Brain microvascular endothelial cell (primary cell): ENCODE measurements at regions not wholly inside any gene's neighbourhood (a gene's known extent, or its start where the extent isn't known, plus 50 kb on each side); places are given as distances from the start of the nearest gene placed in this dataset.
"Not testable (repeated sequence)": the region's sequence is repeated elsewhere in the genome, so short reads cannot be mapped to it uniquely, and the experiment has no call there.

Experiments
- DNase-seq: peaks from one replicate; pipeline ENCODE4 v3.0.0-alpha.2; 2020
- H3K27ac ChIP-seq: fragments of 250-450 bp; sonication (Bioruptor Pico); 2 replicates; pipeline ENCODE4 v1.5.1; 2020; ENCODE audit warnings: mild to moderate bottlenecking, moderate library complexity
- H3K27me3 ChIP-seq: fragments of 250-450 bp; sonication (Bioruptor Pico); replicated peaks from 2 replicates; pipeline ENCODE4 v1.5.1; 2020; ENCODE audit warnings: mild to moderate bottlenecking
- H3K36me3 ChIP-seq: fragments of 250-450 bp; sonication (Bioruptor Pico); replicated peaks from 2 replicates; pipeline ENCODE4 v1.5.1; 2020; ENCODE audit warnings: mild to moderate bottlenecking
- H3K4me3 ChIP-seq: 2 replicates; pipeline ENCODE4 v1.5.1; 2011; ENCODE audit warnings: low read depth, mild to moderate bottlenecking, control low read depth, low read length, moderate library complexity
- CTCF ChIP-seq: IDR thresholded peaks from 2 replicates; pipeline ENCODE4 v1.5.1; 2011; ENCODE audit warnings: low read depth, mild to moderate bottlenecking, moderate library complexity, low read length, control low read depth, inconsistent platforms; ENCODE audit errors: missing control alignments
- in situ Hi-C: cut with HindIII; loops from 2 replicates; pipeline ENCODE4 v1.10.0; 2017; ENCODE audit warnings: low sequenced_read_pairs, low pct_ligation_motif_present

- no peak overlapping the region for H3K4me3 ChIP-seq
- in situ Hi-C loops: no loop called here
- H3K27me3 ChIP-seq: no peaks in the 10 kb centered on the region
- no peak for DNase-seq
- H3K36me3 ChIP-seq: no peaks in the 10 kb centered on the region
- H3K27ac ChIP-seq: no peak overlapping the region
- TF ChIP-seq CTCF: no peak
These were observed 103.1 kb downstream of the VGLL3 start for GRCh38 chr3:86887876-86888275.

- in situ Hi-C loops: no loop called here
- Histone ChIP-seq H3K27ac (no peak overlapping the region), H3K36me3 (no peaks in the 10 kb centered on the region), H3K4me3 (no peak overlapping the region), H3K27me3 (no peaks in the 10 kb centered on the region)
- no peak for TF ChIP-seq CTCF
- no peak for DNase-seq
These were observed 110.9 kb downstream of the VGLL3 start for GRCh38 chr3:86880066-86880465.

- H3K27me3 ChIP-seq, H3K27ac ChIP-seq, in situ Hi-C loops, H3K36me3 ChIP-seq, H3K4me3 ChIP-seq, DNase-seq: not testable (repeated sequence)
These were observed 114.3 kb downstream of the VGLL3 start for GRCh38 chr3:86876504-86877181.

- H3K4me3 ChIP-seq, H3K36me3 ChIP-seq, in situ Hi-C loops, H3K27me3 ChIP-seq, H3K27ac ChIP-seq, DNase-seq: not testable (repeated sequence)
These were observed 116.2 kb downstream of the VGLL3 start for GRCh38 chr3:86874790-86875189.

GRCh38 chr3:86869566-86869965, 121.4 kb downstream of the VGLL3 start:
- DNase-seq: no peak
- in situ Hi-C loops: no loop called here
- no peak for TF ChIP-seq CTCF

GRCh38 chr3:86867982-86868381, 123.0 kb downstream of the VGLL3 start:
- Histone ChIP-seq H3K36me3 (no peaks in the 10 kb centered on the region), H3K27ac (no peak overlapping the region), H3K4me3 (no peak overlapping the region), H3K27me3 (no peaks in the 10 kb centered on the region)
- in situ Hi-C loops: no loop called here
- DNase-seq: no peak
- TF ChIP-seq CTCF: no peak

More at GRCh38 chr3:86869566-86869965, 121.4 kb downstream of the VGLL3 start:
- Histone ChIP-seq H3K36me3 (no peaks in the 10 kb centered on the region), H3K27ac (no peak overlapping the region), H3K27me3 (no peaks in the 10 kb centered on the region), H3K4me3 (no peak overlapping the region)

- H3K27me3 ChIP-seq: no peaks in the 10 kb centered on the region
- H3K27ac ChIP-seq: no peak overlapping the region
- TF ChIP-seq CTCF: no peak
- no peaks in the 10 kb centered on the region for H3K36me3 ChIP-seq
- no peak overlapping the region for H3K4me3 ChIP-seq
- no peak for DNase-seq
- in situ Hi-C loops: no loop called here
These were observed 125.4 kb downstream of the VGLL3 start for GRCh38 chr3:86865506-86865905.
